ENCODE measurements at regions not wholly inside any gene's neighbourhood (a gene's known extent, or its start where the extent isn't known, plus 50 kb on each side); places are given as distances from the start of the nearest gene placed in this dataset.

DNA sequence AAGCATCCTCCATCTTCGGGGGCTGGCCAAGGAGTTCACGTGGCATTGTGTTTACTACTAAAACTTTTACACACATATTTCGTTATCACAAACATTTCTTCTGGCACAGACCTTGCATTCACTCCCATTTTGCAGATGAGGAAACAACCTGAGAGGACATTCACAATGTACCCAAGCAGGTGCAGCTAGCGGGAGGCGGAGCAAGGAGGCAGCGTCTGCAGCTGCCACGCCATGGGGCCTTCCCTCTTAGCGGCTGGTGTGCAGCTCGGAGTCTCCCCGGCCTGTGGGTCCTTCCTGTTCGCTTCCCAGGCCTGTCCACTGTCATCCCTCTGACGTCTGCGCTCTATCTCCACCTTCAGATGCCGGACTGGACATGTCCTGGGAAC lies 807.8 kb downstream of the TBC1D22A start:
- Histone ChIP-seq H3K27me3 (replicated peaks in 1 of 4; ENCODE audit: control extremely low read depth in 1 of 4, control insufficient read depth in 3 of 4, insufficient read depth in 4 of 4, low read length in 3 of 4) (no peaks in the 10 kb centered on the region), H3K4me3 (ENCODE audit: control extremely low read depth in 1 of 5, extremely low read depth in 1 of 5, insufficient read depth in 1 of 5, low read depth in 2 of 5, low read length in 4 of 5) (no peak overlapping the region), H3K4me1 (ENCODE audit: control insufficient read depth in 2 of 2, insufficient read depth in 2 of 2, low read length in 2 of 2) (no peaks in the 10 kb centered on the region), H4K20me1 (ENCODE audit: control insufficient read depth, insufficient read depth, low read length, poor library complexity, severe bottlenecking) (no peaks in the 10 kb centered on the region), H3K27ac (ENCODE audit: low read length in 2 of 2) (no peak overlapping the region), H3K9ac (ENCODE audit: low read length) (no peak overlapping the region), H3K79me2 (ENCODE audit: control insufficient read depth, insufficient read depth, low read length) (no peaks in the 10 kb centered on the region), H3K36me3 (replicated peaks in 1 of 2; ENCODE audit: control extremely low read depth in 1 of 2, control insufficient read depth in 1 of 2, extremely low read depth in 1 of 2, insufficient read depth in 2 of 2, low read length in 1 of 2) (no peaks in the 10 kb centered on the region), H3K9me3 (ENCODE audit: control extremely low read depth in 1 of 3, control insufficient read depth in 2 of 3, insufficient read depth in 1 of 3, low read length in 2 of 3) (peaks cover 0 to 9% (median 0%) of the 10 kb centered on the region in 3 donors), H3K4me2 (replicated peaks; ENCODE audit: low read depth, low read length, poor library complexity, severe bottlenecking) (no peak overlapping the region), H2AFZ (ENCODE audit: insufficient read depth, low read depth, low read length, poor library complexity, severe bottlenecking) (no peak overlapping the region)
- ATAC-seq (ENCODE audit: low read depth) (no peak), DNase-seq (no peak)
- H3K27ac Mint-ChIP-seq: no peak overlapping the region
- H3K9me3 Mint-ChIP-seq (ENCODE audit: insufficient read depth): no peaks in the 10 kb centered on the region
- no peak overlapping the region for H3K4me3 Mint-ChIP-seq
- WGBS (ENCODE audit: insufficient coverage): 81% methylated on average over 14 of the region's 14 CpGs
- intact Hi-C loops (cut with micrococcal nuclease): no loop called here
- POLR2A ChIA-PET: no interaction called here
- no peak for TF ChIP-seq EZH2 (IDR thresholded peaks at IDR 0.05; ENCODE audit: borderline replicate concordance, insufficient read depth, low read depth, low read length, poor library complexity, severe bottlenecking)
- TF ChIP-seq, protein P1, sequence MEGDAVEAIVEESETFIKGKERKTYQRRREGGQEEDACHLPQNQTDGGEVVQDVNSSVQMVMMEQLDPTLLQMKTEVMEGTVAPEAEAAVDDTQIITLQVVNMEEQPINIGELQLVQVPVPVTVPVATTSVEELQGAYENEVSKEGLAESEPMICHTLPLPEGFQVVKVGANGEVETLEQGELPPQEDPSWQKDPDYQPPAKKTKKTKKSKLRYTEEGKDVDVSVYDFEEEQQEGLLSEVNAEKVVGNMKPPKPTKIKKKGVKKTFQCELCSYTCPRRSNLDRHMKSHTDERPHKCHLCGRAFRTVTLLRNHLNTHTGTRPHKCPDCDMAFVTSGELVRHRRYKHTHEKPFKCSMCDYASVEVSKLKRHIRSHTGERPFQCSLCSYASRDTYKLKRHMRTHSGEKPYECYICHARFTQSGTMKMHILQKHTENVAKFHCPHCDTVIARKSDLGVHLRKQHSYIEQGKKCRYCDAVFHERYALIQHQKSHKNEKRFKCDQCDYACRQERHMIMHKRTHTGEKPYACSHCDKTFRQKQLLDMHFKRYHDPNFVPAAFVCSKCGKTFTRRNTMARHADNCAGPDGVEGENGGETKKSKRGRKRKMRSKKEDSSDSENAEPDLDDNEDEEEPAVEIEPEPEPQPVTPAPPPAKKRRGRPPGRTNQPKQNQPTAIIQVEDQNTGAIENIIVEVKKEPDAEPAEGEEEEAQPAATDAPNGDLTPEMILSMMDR (IDR thresholded peaks at IDR 0.05): no peak
- H3K4me1 Mint-ChIP-seq: no peaks in the 10 kb centered on the region
- CTCF ChIA-PET: no interaction called here
- H3K27me3 Mint-ChIP-seq: peaks cover 6% of the 10 kb centered on the region

DNA sequence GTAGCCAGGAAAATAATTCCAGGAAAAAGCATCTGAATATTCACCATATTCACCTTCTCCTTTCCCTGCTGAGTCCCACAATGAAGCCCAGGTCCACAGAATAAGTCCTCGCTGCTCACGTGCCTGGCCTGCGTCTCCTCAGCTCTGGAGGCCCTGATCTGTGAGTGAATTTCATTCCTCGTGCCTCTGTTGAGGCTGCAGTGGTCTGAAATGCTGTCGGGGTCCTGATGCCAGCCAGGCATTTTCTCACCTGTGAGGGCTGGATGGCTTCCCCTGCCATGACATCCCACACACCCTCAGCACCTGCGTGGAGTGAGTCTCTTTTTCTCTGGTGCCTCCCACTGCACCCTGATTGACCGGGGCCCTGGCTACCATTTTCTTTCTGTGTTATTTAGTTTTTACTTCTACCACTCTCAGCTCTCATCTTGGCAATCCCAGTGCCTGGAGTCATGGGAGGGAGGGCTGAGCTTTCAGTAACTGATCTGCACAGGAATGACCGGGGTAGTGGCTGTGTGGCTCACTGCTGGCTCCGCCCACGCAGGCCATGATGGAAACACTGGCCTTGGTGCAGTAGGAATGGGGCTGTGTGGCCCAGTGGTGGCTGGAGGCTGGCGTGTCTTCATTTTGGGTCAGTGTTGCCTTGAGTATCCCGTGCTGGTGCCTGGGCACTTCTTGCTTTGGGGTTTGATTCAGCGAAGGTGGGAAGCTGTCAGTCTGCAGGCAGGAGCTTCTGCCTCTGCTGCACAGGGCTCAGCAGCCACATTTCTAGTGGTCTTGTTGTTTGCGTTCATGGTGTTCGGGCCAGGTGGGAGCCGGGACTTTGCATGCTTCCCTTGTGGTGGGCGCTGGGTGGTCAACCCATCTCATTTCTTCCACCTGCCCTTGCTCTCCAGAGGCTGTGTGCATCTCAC lies 807.2 kb downstream of the TBC1D22A start:
- Histone ChIP-seq H3K27me3 (replicated peaks in 1 of 4; ENCODE audit: control extremely low read depth in 1 of 4, control insufficient read depth in 3 of 4, insufficient read depth in 4 of 4, low read length in 3 of 4) (no peaks in the 10 kb centered on the region), H3K4me2 (replicated peaks; ENCODE audit: low read depth, low read length, poor library complexity, severe bottlenecking) (no peak overlapping the region), H3K79me2 (ENCODE audit: control insufficient read depth, insufficient read depth, low read length) (no peaks in the 10 kb centered on the region), H4K20me1 (ENCODE audit: control insufficient read depth, insufficient read depth, low read length, poor library complexity, severe bottlenecking) (no peaks in the 10 kb centered on the region), H3K9ac (ENCODE audit: low read length) (no peak overlapping the region), H2AFZ (ENCODE audit: insufficient read depth, low read depth, low read length, poor library complexity, severe bottlenecking) (no peak overlapping the region), H3K4me3 (ENCODE audit: control extremely low read depth in 1 of 5, extremely low read depth in 1 of 5, insufficient read depth in 1 of 5, low read depth in 2 of 5, low read length in 4 of 5) (no peak overlapping the region), H3K36me3 (replicated peaks in 1 of 2; ENCODE audit: control extremely low read depth in 1 of 2, control insufficient read depth in 1 of 2, extremely low read depth in 1 of 2, insufficient read depth in 2 of 2, low read length in 1 of 2) (no peaks in the 10 kb centered on the region), H3K27ac (ENCODE audit: low read length in 2 of 2) (no peak overlapping the region), H3K4me1 (ENCODE audit: control insufficient read depth in 2 of 2, insufficient read depth in 2 of 2, low read length in 2 of 2) (no peaks in the 10 kb centered on the region), H3K9me3 (ENCODE audit: control extremely low read depth in 1 of 3, control insufficient read depth in 2 of 3, insufficient read depth in 1 of 3, low read length in 2 of 3) (peaks cover 0 to 7% (median 0%) of the 10 kb centered on the region in 3 donors)
- no peak for DNase-seq
- ChIA-PET POLR2A (no interaction called here), CTCF (no interaction called here)
- intact Hi-C loops (cut with micrococcal nuclease): no loop called here
- WGBS (ENCODE audit: insufficient coverage): 83% methylated on average over 13 of the region's 17 CpGs
- H3K27me3 Mint-ChIP-seq: peaks cover 4% of the 10 kb centered on the region
- TF ChIP-seq EZH2 (IDR thresholded peaks at IDR 0.05; ENCODE audit: borderline replicate concordance, insufficient read depth, low read depth, low read length, poor library complexity, severe bottlenecking): no peak
- TF ChIP-seq, protein P1 (IDR thresholded peaks at IDR 0.05): no peak
- H3K27ac Mint-ChIP-seq: no peak overlapping the region
- ATAC-seq (ENCODE audit: low read depth): no peak
- H3K9me3 Mint-ChIP-seq (ENCODE audit: insufficient read depth): no peaks in the 10 kb centered on the region
- H3K4me3 Mint-ChIP-seq: no peak overlapping the region
- no peaks in the 10 kb centered on the region for H3K4me1 Mint-ChIP-seq
